ENCODE measurements at regions not wholly inside any gene's neighbourhood (a gene's known extent, or its start where the extent isn't known, plus 50 kb on each side); places are given as distances from the start of the nearest gene placed in this dataset.

DNA sequence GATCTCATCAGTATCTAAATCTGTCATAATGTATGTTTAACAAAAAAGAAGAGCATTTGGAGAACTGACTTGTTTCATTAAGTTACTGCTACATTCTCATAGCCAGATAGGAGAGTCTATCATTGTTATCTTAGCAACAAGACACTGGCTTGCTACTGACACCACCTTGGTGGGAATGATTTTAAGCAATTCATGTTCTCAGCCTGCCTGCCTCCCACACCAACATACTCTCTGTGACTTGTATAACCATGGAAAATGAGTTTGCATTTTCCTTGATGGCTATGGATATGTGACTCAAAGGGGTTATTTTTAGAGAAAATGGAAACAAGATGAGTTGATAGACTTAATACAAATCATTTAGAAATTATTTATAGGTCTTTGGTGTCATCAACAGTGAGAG, 1308.9 kb downstream of the OLFM4 start:
- CTCF ChIA-PET = no interaction called here
- no peaks in the 10 kb centered on the region for H3K4me1 ChIP-seq (ENCODE audit: control insufficient read depth, insufficient read depth, low read length)
- POLR2A ChIA-PET = no interaction called here
- no peaks in the 10 kb centered on the region for H3K36me3 ChIP-seq (ENCODE audit: control insufficient read depth in 2 of 2, insufficient read depth in 1 of 2, low read length in 2 of 2)
- H3K4me3 ChIP-seq (ENCODE audit: low read depth, low read length) = no peak overlapping the region
- no peaks in the 10 kb centered on the region for H3K9me3 ChIP-seq (ENCODE audit: control insufficient read depth, insufficient read depth, low read depth, low read length)
- TF ChIP-seq ZNF830 (tag by site-specific recombination; IDR thresholded peaks at IDR 0.05; ENCODE audit: low read depth) (no peak), ZNF354C (tag by site-specific recombination; IDR thresholded peaks at IDR 0.05; ENCODE audit: borderline replicate concordance, low read depth) (no peak), ZNF391 (tag by site-specific recombination; IDR thresholded peaks at IDR 0.05; ENCODE audit: borderline replicate concordance, low read depth) (no peak)
- H3K27ac ChIP-seq (ENCODE audit: extremely low read depth, low read depth, low read length) = no peak overlapping the region

DNA sequence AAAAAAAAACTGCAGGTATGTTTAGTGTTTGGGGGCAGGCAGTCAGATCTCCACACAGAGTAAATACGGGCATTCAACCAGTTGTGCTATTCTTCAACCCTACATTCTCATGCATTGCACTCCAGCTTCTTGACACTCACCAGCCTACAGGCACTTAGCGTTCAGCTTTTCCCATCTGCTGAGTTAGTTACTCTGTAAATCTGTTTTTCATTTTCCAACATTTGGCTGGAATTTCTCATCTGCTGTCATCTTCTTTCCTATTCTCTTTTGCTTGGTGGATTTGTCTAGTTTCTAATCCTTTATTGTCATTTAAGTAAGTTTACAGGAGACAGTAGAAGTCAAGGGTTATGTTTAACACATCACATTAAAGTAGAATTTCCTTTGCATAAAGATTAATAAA, 1318.9 kb downstream of the OLFM4 start:
- POLR2A ChIA-PET = no interaction called here
- Histone ChIP-seq H3K27ac (ENCODE audit: extremely low read depth, low read depth, low read length) (no peak overlapping the region), H3K4me3 (ENCODE audit: low read depth, low read length) (no peak overlapping the region), H3K9me3 (ENCODE audit: control insufficient read depth, insufficient read depth, low read depth, low read length) (no peaks in the 10 kb centered on the region), H3K36me3 (ENCODE audit: control insufficient read depth in 2 of 2, insufficient read depth in 1 of 2, low read length in 2 of 2) (no peaks in the 10 kb centered on the region), H3K4me1 (ENCODE audit: control insufficient read depth, insufficient read depth, low read length) (no peaks in the 10 kb centered on the region)
- CTCF ChIA-PET = no interaction called here
- TF ChIP-seq ZNF623 (tag by site-specific recombination; IDR thresholded peaks at IDR 0.05) (no peak), ZNF76 (tag by site-specific recombination; IDR thresholded peaks at IDR 0.05; ENCODE audit: borderline replicate concordance, low read depth) (no peak), OSR2 (tag by site-specific recombination; IDR thresholded peaks at IDR 0.05) (no peak), ZNF354C (tag by site-specific recombination; IDR thresholded peaks at IDR 0.05; ENCODE audit: borderline replicate concordance, low read depth) (no peak), ZNF768 (tag by site-specific recombination; IDR thresholded peaks at IDR 0.05) (no peak), SP7 (tag by site-specific recombination; IDR thresholded peaks at IDR 0.05) (no peak), ZNF747 (tag by site-specific recombination; IDR thresholded peaks at IDR 0.05) (no peak), ZNF670 (tag by site-specific recombination; IDR thresholded peaks at IDR 0.05; ENCODE audit: low read depth) (no peak), ZNF423 (tag by site-specific recombination; IDR thresholded peaks at IDR 0.05) (no peak), ZBTB20 (tag by site-specific recombination; IDR thresholded peaks at IDR 0.05) (no peak), ZNF624 (tag by site-specific recombination; IDR thresholded peaks at IDR 0.05) (no peak)

DNA sequence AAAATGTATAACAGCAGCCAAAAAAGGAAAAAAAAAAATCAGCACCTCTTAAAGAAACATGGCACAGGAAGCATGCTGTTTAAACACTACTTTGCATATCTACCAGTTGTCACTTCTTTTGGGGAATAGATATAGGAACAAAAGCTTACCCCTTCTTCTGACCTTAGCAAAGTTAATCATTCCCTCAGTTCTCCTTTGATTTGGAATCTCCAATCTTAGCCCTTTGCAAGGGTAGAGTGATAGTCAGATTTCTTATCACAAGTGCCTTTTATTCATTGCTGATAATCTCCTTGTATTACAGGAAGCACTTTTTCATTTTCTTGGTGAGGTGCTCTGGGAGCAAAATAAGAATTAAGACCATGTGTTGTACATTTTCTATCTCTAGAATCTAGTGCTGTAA, 1327.6 kb downstream of the OLFM4 start:
- CTCF ChIA-PET = no interaction called here
- Histone ChIP-seq H3K4me1 (ENCODE audit: control insufficient read depth, insufficient read depth, low read length) (no peaks in the 10 kb centered on the region), H3K9me3 (ENCODE audit: control insufficient read depth, insufficient read depth, low read depth, low read length) (no peaks in the 10 kb centered on the region), H3K27ac (ENCODE audit: extremely low read depth, low read depth, low read length) (no peak overlapping the region), H3K36me3 (ENCODE audit: control insufficient read depth in 2 of 2, insufficient read depth in 1 of 2, low read length in 2 of 2) (no peaks in the 10 kb centered on the region), H3K4me3 (ENCODE audit: low read depth, low read length) (no peak overlapping the region)
- no peak for TF ChIP-seq ZNF138 (tag by site-specific recombination; IDR thresholded peaks at IDR 0.05; ENCODE audit: borderline replicate concordance)
- no peak for TF ChIP-seq ZNF184 (tag by site-specific recombination; IDR thresholded peaks at IDR 0.05)
- TF ChIP-seq ZNF24 (tag by site-specific recombination; IDR thresholded peaks at IDR 0.05) = no peak
- TF ChIP-seq, protein P1, sequence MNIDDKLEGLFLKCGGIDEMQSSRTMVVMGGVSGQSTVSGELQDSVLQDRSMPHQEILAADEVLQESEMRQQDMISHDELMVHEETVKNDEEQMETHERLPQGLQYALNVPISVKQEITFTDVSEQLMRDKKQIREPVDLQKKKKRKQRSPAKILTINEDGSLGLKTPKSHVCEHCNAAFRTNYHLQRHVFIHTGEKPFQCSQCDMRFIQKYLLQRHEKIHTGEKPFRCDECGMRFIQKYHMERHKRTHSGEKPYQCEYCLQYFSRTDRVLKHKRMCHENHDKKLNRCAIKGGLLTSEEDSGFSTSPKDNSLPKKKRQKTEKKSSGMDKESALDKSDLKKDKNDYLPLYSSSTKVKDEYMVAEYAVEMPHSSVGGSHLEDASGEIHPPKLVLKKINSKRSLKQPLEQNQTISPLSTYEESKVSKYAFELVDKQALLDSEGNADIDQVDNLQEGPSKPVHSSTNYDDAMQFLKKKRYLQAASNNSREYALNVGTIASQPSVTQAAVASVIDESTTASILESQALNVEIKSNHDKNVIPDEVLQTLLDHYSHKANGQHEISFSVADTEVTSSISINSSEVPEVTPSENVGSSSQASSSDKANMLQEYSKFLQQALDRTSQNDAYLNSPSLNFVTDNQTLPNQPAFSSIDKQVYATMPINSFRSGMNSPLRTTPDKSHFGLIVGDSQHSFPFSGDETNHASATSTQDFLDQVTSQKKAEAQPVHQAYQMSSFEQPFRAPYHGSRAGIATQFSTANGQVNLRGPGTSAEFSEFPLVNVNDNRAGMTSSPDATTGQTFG (tag by site-specific recombination; IDR thresholded peaks at IDR 0.05; ENCODE audit: borderline replicate concordance) = no peak
- no peak for TF ChIP-seq TCF7L2 (IDR thresholded peaks at IDR 0.05; ENCODE audit: borderline replicate concordance, low read depth, low read length)
- no peak for TF ChIP-seq ZFP3 (tag by site-specific recombination; IDR thresholded peaks at IDR 0.05; ENCODE audit: low read depth)
- TF ChIP-seq ZNF544 (tag by site-specific recombination; IDR thresholded peaks at IDR 0.05) = no peak
- TF ChIP-seq, protein P2, sequence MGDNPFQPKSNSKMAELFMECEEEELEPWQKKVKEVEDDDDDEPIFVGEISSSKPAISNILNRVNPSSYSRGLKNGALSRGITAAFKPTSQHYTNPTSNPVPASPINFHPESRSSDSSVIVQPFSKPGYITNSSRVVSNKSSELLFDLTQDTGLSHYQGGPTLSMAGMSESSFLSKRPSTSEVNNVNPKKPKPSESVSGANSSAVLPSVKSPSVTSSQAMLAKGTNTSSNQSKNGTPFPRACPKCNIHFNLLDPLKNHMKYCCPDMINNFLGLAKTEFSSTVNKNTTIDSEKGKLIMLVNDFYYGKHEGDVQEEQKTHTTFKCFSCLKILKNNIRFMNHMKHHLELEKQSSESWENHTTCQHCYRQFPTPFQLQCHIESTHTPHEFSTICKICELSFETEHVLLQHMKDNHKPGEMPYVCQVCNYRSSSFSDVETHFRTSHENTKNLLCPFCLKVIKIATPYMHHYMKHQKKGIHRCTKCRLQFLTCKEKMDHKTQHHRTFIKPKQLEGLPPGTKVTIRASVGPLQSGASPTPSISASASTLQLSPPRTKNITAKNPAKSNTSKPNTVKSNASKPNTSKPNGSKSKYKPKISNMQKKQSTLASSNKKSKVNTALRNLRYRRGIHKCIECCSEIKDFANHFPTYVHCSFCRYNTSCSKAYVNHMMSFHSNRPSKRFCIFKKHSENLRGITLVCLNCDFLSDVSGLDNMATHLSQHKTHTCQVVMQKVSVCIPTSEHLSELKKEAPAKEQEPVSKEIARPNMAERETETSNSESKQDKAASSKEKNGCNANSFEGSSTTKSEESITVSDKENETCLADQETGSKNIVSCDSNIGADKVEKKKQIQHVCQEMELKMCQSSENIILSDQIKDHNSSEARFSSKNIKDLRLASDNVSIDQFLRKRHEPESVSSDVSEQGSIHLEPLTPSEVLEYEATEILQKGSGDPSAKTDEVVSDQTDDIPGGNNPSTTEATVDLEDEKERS (tag by site-specific recombination; IDR thresholded peaks at IDR 0.05) = no peak
- no peak for TF ChIP-seq ZNF785 (tag by site-specific recombination; IDR thresholded peaks at IDR 0.05)
- TF ChIP-seq ZNF112 (tag by site-specific recombination; IDR thresholded peaks at IDR 0.05) = no peak
- no peak for TF ChIP-seq PRDM1 (tag by site-specific recombination; IDR thresholded peaks at IDR 0.05)
- no peak for TF ChIP-seq ZNF114 (tag by site-specific recombination; IDR thresholded peaks at IDR 0.05)
- TF ChIP-seq ZNF366 (tag by site-specific recombination; conservative IDR thresholded peaks at IDR 0.05) = no peak
- no peak for TF ChIP-seq OSR2 (tag by site-specific recombination; IDR thresholded peaks at IDR 0.05)
- no peak for TF ChIP-seq ZNF837 (tag by site-specific recombination; IDR thresholded peaks at IDR 0.05)
- no peak for TF ChIP-seq ZNF433 (tag by site-specific recombination; IDR thresholded peaks at IDR 0.05; ENCODE audit: low read depth)
- TF ChIP-seq ZNF560 (tag by site-specific recombination; IDR thresholded peaks at IDR 0.05; ENCODE audit: borderline replicate concordance) = no peak
- TF ChIP-seq ZNF140 (tag by site-specific recombination; IDR thresholded peaks at IDR 0.05) = no peak
- POLR2A ChIA-PET = no interaction called here
